Peyer's patch (tissue), 4 donors: ENCODE measurements at regions not wholly inside any gene's neighbourhood (a gene's known extent, or its start where the extent isn't known, plus 50 kb on each side); places are given as distances from the start of the nearest gene placed in this dataset.

Experiments
- POLR2A ChIP-seq, 2 donors: fragments of 450-650 bp; IDR thresholded peaks; one replicate each; pipeline ENCODE4 v1.5.1; 2017; ENCODE audit warnings: antibody characterized with exemption in 2 of 2, mild to moderate bottlenecking in 2 of 2, moderate library complexity in 2 of 2
- TF ChIP-seq, protein P1 (sequence below), 6 experiments: fragments of 450-650 bp in 4 of 6; fragments of 200-600 bp in 2 of 6; sonication (generic) in 1 of 6; IDR thresholded peaks; one replicate each; pipeline ENCODE4 v1.5.1; 2017 to 2019; ENCODE audit warnings: antibody characterized with exemption in 6 of 6, mild to moderate bottlenecking in 3 of 6, moderate library complexity in 1 of 6

DNA sequence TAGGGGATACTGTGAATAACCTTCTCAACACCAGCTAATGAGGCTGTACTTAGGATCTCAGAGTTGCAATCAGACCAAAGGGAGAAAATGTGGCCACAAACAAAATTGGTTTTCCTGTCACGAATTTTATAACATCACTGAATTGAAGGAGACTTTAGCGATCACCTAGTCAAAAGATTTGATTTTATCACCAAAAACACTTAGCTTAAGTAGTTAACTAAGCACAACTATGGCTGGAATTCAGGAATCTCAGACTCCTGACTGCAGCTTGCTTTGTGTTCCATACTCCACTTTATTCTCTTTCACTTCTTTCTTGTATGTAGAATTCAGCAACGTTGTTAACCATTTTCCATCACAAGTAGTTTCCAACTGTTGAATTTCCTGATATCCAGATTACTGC is 152.0 kb downstream of the SLC16A9 start:
- TF ChIP-seq POLR2A (IDR thresholded peaks at IDR 0.05), result no peak
- TF ChIP-seq, protein P1, sequence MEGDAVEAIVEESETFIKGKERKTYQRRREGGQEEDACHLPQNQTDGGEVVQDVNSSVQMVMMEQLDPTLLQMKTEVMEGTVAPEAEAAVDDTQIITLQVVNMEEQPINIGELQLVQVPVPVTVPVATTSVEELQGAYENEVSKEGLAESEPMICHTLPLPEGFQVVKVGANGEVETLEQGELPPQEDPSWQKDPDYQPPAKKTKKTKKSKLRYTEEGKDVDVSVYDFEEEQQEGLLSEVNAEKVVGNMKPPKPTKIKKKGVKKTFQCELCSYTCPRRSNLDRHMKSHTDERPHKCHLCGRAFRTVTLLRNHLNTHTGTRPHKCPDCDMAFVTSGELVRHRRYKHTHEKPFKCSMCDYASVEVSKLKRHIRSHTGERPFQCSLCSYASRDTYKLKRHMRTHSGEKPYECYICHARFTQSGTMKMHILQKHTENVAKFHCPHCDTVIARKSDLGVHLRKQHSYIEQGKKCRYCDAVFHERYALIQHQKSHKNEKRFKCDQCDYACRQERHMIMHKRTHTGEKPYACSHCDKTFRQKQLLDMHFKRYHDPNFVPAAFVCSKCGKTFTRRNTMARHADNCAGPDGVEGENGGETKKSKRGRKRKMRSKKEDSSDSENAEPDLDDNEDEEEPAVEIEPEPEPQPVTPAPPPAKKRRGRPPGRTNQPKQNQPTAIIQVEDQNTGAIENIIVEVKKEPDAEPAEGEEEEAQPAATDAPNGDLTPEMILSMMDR (IDR thresholded peaks at IDR 0.05), result no peak
